ENCODE measurements at regions not wholly inside any gene's neighbourhood (a gene's known extent, or its start where the extent isn't known, plus 50 kb on each side); places are given as distances from the start of the nearest gene placed in this dataset.

DNA sequence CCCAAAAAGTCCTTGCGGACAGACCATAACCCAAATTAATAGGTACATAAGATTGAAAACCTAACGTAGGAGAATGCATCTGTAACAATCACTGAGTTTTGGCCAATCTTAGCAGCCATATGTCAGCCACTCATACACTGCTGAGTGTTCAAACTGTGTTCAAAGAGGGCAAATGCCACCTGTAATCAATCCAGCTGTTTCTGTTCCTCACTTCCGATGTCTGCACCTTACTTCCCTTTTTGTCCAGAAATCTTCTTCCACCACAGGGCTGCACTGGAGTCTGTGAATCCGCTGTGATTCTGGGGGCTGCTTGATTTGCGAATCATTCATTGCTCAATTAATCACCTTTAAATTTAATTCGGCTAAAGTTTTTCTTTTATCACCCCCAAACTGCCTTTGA, 263.9 kb downstream of the ICE1 start:
- H3K36me3 ChIP-seq (ENCODE audit: insufficient read depth, low read length) = no peaks in the 10 kb centered on the region
- H3K27ac ChIP-seq (ENCODE audit: low read depth, low read length) = no peak overlapping the region
- no peaks in the 10 kb centered on the region for H3K79me2 ChIP-seq (ENCODE audit: insufficient read depth, low read length)
- H3K9me3 ChIP-seq (ENCODE audit: low read depth, low read length) = no peaks in the 10 kb centered on the region
- H3K4me2 ChIP-seq (ENCODE audit: insufficient read depth, low read length) = no peak overlapping the region
- TF ChIP-seq, protein P1, sequence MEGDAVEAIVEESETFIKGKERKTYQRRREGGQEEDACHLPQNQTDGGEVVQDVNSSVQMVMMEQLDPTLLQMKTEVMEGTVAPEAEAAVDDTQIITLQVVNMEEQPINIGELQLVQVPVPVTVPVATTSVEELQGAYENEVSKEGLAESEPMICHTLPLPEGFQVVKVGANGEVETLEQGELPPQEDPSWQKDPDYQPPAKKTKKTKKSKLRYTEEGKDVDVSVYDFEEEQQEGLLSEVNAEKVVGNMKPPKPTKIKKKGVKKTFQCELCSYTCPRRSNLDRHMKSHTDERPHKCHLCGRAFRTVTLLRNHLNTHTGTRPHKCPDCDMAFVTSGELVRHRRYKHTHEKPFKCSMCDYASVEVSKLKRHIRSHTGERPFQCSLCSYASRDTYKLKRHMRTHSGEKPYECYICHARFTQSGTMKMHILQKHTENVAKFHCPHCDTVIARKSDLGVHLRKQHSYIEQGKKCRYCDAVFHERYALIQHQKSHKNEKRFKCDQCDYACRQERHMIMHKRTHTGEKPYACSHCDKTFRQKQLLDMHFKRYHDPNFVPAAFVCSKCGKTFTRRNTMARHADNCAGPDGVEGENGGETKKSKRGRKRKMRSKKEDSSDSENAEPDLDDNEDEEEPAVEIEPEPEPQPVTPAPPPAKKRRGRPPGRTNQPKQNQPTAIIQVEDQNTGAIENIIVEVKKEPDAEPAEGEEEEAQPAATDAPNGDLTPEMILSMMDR (IDR thresholded peaks at IDR 0.05; ENCODE audit: extremely low read depth, low read depth, low read length) = no peak
- DNase-seq (ENCODE audit: insufficient read length, low spot score, missing footprints) = no peak
- H2AFZ ChIP-seq (ENCODE audit: low read length) = no peak overlapping the region
- no peaks in the 10 kb centered on the region for H3K27me3 ChIP-seq (ENCODE audit: insufficient read depth, low read length)
- no peaks in the 10 kb centered on the region for H4K20me1 ChIP-seq (ENCODE audit: insufficient read depth, low read length)
- no peaks in the 10 kb centered on the region for H3K4me1 ChIP-seq (ENCODE audit: insufficient read depth, low read length)
- H3K4me3 ChIP-seq (ENCODE audit: insufficient read depth, low read length) = no peak overlapping the region

DNA sequence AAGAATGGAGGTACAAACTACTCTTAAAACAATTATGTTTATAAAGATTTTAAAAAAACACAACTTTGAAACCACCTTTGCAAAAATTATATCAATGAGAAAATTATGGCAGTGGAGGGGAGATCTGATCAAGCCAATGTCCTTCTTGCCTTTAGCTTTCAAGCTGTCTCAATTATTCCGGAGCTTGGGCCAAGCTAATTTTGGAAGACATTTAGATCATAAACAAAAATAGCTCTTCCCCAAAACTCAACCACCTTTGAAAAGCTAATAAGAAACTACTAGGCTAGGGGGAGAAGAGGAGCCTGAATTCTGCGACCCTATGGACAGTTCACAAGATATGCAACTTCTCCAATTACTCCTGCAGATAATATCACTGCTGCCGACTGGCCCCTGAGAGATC, 263.3 kb downstream of the ICE1 start:
- no peaks in the 10 kb centered on the region for H3K9me3 ChIP-seq (ENCODE audit: low read depth, low read length)
- TF ChIP-seq, protein P1 (IDR thresholded peaks at IDR 0.05; ENCODE audit: extremely low read depth, low read depth, low read length) = no peak
- no peak overlapping the region for H3K27ac ChIP-seq (ENCODE audit: low read depth, low read length)
- no peaks in the 10 kb centered on the region for H3K36me3 ChIP-seq (ENCODE audit: insufficient read depth, low read length)
- no peak overlapping the region for H3K4me2 ChIP-seq (ENCODE audit: insufficient read depth, low read length)
- DNase-seq (ENCODE audit: insufficient read length, low spot score, missing footprints) = no peak
- no peaks in the 10 kb centered on the region for H3K4me1 ChIP-seq (ENCODE audit: insufficient read depth, low read length)
- no peaks in the 10 kb centered on the region for H3K79me2 ChIP-seq (ENCODE audit: insufficient read depth, low read length)
- no peak overlapping the region for H3K4me3 ChIP-seq (ENCODE audit: insufficient read depth, low read length)
- no peaks in the 10 kb centered on the region for H3K27me3 ChIP-seq (ENCODE audit: insufficient read depth, low read length)
- no peaks in the 10 kb centered on the region for H4K20me1 ChIP-seq (ENCODE audit: insufficient read depth, low read length)
- H2AFZ ChIP-seq (ENCODE audit: low read length) = no peak overlapping the region

DNA sequence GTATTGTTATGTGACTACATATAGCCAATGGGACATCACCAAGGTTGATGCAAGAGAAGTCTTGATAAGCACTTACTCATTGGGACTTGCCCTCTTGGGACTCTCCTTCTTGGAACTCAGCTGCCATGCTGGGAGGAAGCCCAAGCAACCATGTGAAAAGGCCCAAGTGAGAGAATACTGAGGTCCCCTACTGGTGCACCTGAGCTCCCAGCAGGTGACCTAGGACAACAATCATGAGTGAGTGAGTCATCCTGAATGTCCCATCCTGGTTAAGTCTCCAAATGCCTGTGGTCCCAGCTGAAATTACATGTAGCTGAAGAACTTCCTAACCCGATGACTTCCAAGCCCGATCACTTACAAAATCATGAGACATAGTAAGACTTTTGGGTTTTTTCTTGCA, 260.7 kb downstream of the ICE1 start:
- Histone ChIP-seq H3K27me3 (ENCODE audit: insufficient read depth, low read length) (no peaks in the 10 kb centered on the region), H3K36me3 (ENCODE audit: insufficient read depth, low read length) (no peaks in the 10 kb centered on the region), H3K4me3 (ENCODE audit: insufficient read depth, low read length) (no peak overlapping the region), H3K9me3 (ENCODE audit: low read depth, low read length) (no peaks in the 10 kb centered on the region), H3K27ac (ENCODE audit: low read depth, low read length) (no peak overlapping the region), H2AFZ (ENCODE audit: low read length) (no peak overlapping the region), H4K20me1 (ENCODE audit: insufficient read depth, low read length) (no peaks in the 10 kb centered on the region), H3K4me1 (ENCODE audit: insufficient read depth, low read length) (no peaks in the 10 kb centered on the region), H3K4me2 (ENCODE audit: insufficient read depth, low read length) (no peak overlapping the region), H3K79me2 (ENCODE audit: insufficient read depth, low read length) (no peaks in the 10 kb centered on the region)
- DNase-seq (ENCODE audit: insufficient read length, low spot score, missing footprints) = no peak
- TF ChIP-seq, protein P1 (IDR thresholded peaks at IDR 0.05; ENCODE audit: extremely low read depth, low read depth, low read length) = no peak

DNA sequence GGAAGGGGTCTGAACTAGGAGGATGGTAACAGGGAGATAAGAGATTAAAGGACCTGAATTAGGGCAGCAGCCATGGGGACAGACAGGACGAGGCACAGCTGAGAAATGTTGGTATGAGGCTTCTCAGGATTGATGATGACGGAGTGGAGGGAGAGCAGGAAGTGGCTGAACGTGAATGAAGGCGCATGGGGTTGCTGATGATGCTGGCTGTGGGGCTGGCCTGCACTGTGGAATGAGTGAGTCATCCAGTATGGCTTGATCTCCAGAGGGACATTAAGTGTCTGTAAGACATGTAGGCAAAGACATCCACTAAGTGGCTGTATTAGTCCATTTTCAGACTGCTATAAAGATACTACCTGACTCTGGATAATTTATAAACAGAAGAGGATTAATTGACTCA, 256.4 kb downstream of the ICE1 start:
- no peak for DNase-seq (ENCODE audit: insufficient read length, low spot score, missing footprints)

More for the DNA sequence above, 256.4 kb downstream of the ICE1 start:
- TF ChIP-seq, protein P1 (IDR thresholded peaks at IDR 0.05; ENCODE audit: extremely low read depth, low read depth, low read length) = no peak
- Histone ChIP-seq H3K27ac (ENCODE audit: low read depth, low read length) (no peak overlapping the region), H3K79me2 (ENCODE audit: insufficient read depth, low read length) (no peaks in the 10 kb centered on the region), H3K9me3 (ENCODE audit: low read depth, low read length) (peaks cover 5% of the 10 kb centered on the region), H3K4me1 (ENCODE audit: insufficient read depth, low read length) (no peaks in the 10 kb centered on the region), H4K20me1 (ENCODE audit: insufficient read depth, low read length) (no peaks in the 10 kb centered on the region), H3K4me2 (ENCODE audit: insufficient read depth, low read length) (no peak overlapping the region), H3K4me3 (ENCODE audit: insufficient read depth, low read length) (no peak overlapping the region), H2AFZ (ENCODE audit: low read length) (no peak overlapping the region), H3K27me3 (ENCODE audit: insufficient read depth, low read length) (no peaks in the 10 kb centered on the region), H3K36me3 (ENCODE audit: insufficient read depth, low read length) (no peaks in the 10 kb centered on the region)
